OCI-LY7 (cell line): ENCODE measurements at regions not wholly inside any gene's neighbourhood (a gene's known extent, or its start where the extent isn't known, plus 50 kb on each side); places are given as distances from the start of the nearest gene placed in this dataset.

Experiments
- EZH2phosphoT487 ChIP-seq: fragments of 200-600 bp; sonication (generic); IDR thresholded peaks from 2 replicates; pipeline ENCODE4 v1.6.1; 2018; ENCODE audit warnings: low read depth, borderline replicate concordance, mild to moderate bottlenecking, mixed run types, antibody characterized with exemption, low read length, moderate library complexity, mixed read lengths
- TF ChIP-seq, protein P1 (sequence below): fragments of 200-600 bp; sonication (generic); conservative IDR thresholded peaks from 2 replicates; pipeline ENCODE4 v1.5.1; 2014; ENCODE audit warnings: mild to moderate bottlenecking, antibody characterized with exemption, low read length, moderate library complexity, mixed read lengths

- TF ChIP-seq, protein P1, sequence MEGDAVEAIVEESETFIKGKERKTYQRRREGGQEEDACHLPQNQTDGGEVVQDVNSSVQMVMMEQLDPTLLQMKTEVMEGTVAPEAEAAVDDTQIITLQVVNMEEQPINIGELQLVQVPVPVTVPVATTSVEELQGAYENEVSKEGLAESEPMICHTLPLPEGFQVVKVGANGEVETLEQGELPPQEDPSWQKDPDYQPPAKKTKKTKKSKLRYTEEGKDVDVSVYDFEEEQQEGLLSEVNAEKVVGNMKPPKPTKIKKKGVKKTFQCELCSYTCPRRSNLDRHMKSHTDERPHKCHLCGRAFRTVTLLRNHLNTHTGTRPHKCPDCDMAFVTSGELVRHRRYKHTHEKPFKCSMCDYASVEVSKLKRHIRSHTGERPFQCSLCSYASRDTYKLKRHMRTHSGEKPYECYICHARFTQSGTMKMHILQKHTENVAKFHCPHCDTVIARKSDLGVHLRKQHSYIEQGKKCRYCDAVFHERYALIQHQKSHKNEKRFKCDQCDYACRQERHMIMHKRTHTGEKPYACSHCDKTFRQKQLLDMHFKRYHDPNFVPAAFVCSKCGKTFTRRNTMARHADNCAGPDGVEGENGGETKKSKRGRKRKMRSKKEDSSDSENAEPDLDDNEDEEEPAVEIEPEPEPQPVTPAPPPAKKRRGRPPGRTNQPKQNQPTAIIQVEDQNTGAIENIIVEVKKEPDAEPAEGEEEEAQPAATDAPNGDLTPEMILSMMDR, result no peak
- TF ChIP-seq EZH2phosphoT487, result no peak
Measured at GRCh38 chr12:41709012-41709411, 435.7 kb downstream of the GXYLT1 start.
